HG03432 (cell line): ENCODE measurements at regions not wholly inside any gene's neighbourhood (a gene's known extent, or its start where the extent isn't known, plus 50 kb on each side); places are given as distances from the start of the nearest gene placed in this dataset.

ENCODE experiments used
- ATAC-seq: cut with Tn5 transposase; IDR thresholded peaks from one replicate; pipeline ENCODE4 v1.9.1; 2021; ENCODE audit warnings: mild to moderate bottlenecking, moderate library complexity; ENCODE audit not compliant: unreplicated experiment

DNA sequence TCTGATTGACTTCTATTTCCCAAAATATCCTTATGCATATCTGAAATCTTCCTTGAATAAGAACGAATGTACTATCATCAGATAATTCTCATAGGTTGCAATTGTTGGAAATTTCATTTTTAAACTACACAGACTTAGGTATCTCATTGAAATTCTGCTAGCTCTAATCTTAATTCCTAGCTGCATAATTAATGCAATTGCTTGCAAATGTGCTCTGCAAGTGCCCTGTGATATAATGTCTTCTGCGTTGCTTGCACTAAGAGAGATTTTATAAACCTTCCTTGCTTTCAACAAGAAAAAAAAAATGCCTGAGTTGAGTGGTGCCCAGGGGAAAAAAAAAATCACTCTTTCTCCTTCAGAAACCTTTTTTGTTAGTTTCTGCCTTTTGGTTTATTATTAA is 354.9 kb downstream of the TFAP2A start:
- ATAC-seq, result no peak

DNA sequence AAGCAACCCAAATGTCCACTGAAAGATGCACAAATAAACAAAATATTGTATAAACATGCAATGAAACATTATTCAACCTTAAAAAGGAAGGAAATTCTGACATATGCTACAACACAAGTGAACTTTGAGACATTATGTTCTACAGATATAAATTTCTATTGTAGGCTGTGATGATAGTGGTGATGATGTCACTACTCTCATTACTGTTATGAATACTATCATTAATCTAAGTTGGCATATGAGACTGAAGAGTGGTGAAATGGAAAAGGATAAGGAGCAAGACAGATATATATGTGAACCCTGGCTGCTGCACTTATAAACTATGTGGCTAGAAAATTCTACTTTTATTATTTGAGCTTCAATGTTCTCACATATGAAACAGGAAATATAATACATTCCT is 360.2 kb downstream of the TFAP2A start:
- ATAC-seq, result no peak

DNA sequence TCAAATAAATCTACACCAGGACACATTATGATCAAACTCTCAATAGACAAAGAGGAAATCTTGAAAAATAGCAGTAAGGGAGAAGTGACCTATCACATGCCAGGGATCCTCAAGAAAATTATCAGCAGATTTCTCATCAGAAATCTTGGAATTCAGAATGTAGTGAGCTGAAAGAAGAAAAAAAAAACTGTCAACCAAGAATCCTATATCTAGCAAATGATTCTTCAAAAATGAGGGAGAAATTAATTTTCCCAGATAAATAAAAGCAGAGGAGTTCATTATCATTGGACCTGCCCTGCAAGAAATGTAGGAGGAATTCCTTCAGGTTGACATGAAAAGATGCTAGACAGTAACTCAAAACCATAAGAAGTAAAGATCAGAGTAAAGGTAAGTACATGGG is 363.6 kb downstream of the TFAP2A start:
- no peak for ATAC-seq

GRCh38 chr6:10048370-10049297 is 366.2 kb downstream of the TFAP2A start:
- ATAC-seq, result no peak

- ATAC-seq, result no peak
Measured at GRCh38 chr6:10042280-10042679, 372.6 kb downstream of the TFAP2A start.

DNA sequence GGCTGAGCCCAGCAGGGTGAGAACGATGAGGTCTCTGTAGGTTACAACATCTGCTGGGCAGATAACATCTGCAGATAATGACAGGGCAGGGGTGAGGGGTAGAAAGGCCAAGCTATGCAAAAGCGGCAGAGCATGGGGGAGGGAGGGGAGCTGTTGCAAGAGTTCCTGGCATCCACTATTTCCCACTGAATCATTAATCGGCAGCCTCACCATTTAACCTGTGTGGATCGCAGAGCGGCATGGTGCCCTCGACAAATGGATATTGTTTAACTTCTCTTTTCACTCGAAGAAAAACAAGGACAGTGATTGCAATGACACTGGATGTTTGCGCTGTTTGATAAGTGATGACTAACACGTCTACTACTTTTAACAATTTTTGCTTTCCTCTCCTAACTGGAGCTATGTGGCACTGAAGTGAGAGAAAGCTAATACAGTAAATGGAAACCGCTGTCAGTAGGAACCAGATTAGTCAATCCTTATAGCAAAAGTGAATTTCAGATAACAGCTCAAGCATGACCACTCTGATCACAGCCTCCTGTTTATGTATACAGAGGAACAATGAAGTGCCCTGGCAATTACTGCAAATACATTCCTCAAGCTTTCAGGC is 381.5 kb downstream of the TFAP2A start:
- ATAC-seq, result no peak

GRCh38 chr6:10031617-10032016 is 383.3 kb downstream of the TFAP2A start:
- no peak for ATAC-seq

GRCh38 chr6:10030942-10031537 is 383.8 kb downstream of the TFAP2A start:
- ATAC-seq, result peak; percentile 47

- ATAC-seq, result no peak
Measured at GRCh38 chr6:10028222-10028621, 386.7 kb downstream of the TFAP2A start.

DNA sequence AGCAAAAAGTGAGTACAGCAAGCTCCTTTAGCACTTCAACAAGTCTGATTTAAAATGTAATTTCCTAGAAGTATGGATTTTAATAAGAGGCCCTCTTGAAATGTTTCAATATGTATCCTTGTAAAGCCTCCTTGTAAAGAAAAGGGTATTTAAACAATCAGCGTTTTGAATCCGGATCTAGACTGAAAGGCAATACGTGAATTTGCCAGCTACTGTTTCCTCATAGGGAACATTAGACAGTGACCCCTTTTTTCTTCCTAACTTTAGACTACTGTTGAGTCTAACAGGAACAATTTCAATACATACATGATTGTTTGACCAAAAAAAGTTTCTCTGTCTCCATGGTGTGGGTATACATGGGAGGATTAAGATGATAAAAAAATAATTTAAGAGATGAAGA is 395.0 kb downstream of the TFAP2A start:
- no peak for ATAC-seq

- no peak for ATAC-seq
Measured at GRCh38 chr6:10014557-10014956, 400.3 kb downstream of the TFAP2A start.

DNA sequence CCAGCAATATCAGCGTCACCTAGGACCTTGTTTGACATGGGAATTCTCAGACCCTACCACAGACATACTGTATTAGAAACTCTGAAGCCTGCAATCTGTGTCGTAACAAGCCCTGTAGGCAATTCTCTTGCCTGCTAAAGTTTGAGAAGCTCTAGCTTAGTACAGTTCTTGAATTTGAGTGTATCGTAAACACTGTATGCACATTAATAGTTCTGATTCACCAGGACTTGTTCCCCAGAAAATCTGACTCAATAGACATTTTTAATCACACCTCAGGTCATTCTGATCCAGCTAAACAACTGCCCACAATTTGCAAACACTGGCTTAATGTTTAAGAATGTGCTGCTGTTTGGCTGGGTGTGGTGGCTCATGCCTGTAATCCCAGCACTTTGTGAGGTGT is 414.3 kb downstream of the TFAP2A start:
- ATAC-seq, result no peak

GRCh38 chr6:9999796-10000195 is 415.1 kb downstream of the TFAP2A start:
- ATAC-seq, result no peak

DNA sequence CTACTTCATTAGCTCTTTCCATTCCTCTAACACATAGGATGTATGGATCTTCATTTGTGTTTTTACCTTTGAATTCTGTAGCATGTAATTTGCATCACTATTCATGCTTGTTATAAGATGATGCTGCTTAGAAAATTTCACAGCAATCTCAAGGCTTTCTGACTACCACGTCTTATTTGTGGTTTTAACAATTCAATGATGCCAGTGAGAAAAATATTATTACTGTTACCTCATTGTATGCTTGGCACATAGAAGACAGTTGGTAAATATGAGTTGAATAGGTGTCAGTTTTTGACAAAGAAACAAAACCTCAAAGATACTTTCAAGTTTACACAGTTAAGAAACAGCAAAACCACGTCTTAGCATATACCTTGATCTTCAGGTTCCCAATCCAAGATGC is 428.6 kb downstream of the TFAP2A start:
- no peak for ATAC-seq

DNA sequence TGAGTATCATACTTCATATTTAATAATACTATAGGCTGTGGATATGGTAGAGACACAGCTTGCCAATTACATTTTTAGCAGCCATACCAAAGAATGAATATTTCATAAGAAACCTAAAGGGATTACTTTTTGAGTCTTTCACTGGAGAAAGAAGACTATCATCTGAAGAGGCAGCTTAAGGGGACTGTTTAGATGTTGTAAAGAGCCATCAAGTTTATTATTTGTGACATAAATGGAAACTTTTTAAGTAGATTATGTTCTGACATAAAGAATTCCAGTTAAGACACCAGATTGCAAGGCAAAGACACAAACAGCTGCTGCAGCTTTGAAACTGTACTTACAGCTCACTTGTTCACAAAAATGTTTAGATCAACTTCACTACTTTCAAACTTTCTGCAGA is 429.4 kb downstream of the TFAP2A start:
- no peak for ATAC-seq

- no peak for ATAC-seq
Measured at GRCh38 chr6:9984607-9985006, 430.3 kb downstream of the TFAP2A start.

- no peak for ATAC-seq
Measured at GRCh38 chr6:9983168-9983567, 431.7 kb downstream of the TFAP2A start.

GRCh38 chr6:9982215-9982614 is 432.7 kb downstream of the TFAP2A start:
- no peak for ATAC-seq

- ATAC-seq, result no peak
Measured at GRCh38 chr6:9979996-9980395, 434.9 kb downstream of the TFAP2A start.

DNA sequence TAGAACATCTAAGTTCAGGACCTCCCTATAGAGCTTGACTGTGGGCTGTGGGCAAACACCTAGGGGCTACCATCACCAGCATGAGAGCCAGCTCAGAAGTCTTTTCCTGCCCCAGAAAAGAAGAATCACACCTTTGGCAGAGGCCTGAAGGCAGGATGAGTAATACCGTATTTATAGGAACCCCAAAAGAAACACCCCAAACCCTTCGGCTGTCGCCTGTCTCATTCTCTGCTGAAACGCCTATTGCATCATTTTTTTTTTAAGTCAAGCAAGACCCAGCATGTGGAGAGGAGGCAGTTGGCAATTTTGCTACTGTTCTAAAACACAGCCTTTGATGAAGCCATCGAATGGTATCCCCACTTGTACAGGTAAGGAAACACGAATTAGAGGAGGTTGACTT is 436.4 kb downstream of the TFAP2A start:
- no peak for ATAC-seq

DNA sequence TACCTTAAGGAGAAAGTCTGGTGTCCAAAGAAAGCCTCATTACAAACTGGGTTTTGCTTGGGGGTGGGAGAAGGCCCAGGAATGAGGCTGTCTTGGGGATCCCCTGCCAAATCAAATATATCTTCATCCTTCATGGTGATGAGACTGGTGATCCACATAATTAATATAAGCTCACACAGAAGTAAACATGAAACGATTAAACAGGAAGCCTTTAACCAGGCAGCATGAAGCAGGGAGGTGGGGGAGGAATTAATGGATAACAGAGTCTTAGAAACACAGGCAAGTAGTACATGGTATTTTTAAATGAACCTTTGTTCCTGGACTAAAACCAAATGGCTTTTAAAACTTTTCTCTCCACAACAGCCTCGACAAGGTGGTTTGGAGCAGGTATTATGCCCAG is 437.5 kb downstream of the TFAP2A start:
- no peak for ATAC-seq

DNA sequence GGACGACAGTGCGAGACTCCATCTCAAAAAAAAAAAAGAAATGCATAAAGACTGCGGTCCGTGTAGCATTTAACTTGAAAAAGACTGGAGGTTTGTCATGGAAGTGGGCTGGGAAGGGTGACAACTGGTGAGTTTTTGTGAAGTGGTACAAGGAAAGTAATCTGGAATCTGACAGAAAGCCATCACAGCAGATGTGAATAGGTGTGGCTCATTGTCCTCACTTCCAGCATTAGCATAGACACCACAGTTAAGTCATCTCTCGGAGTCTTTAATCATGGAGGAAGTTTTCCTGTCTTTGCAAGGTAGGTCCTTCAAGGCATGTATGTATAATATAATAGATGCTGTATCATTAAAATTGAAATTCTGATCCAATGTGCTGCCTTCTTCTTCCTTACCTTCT is 453.2 kb downstream of the TFAP2A start:
- no peak for ATAC-seq
